Activated B cell treated with CpG ODN at 0.5 μM for 24 hours (primary cell): ENCODE measurements at regions not wholly inside any gene's neighbourhood (a gene's known extent, or its start where the extent isn't known, plus 50 kb on each side); places are given as distances from the start of the nearest gene placed in this dataset.
A peak's percentile ranks its signal among the peaks of the same experiment; 100 is the strongest.

Experiments
- ATAC-seq: fragments of 200-7000 bp; cut with Tn5 transposase; one replicate; pipeline ENCODE4 v1.10.0; 2021; ENCODE audit warnings: low read depth, mild to moderate bottlenecking, moderate library complexity
- CTCF ChIA-PET: fragments of 350-600 bp; sonication (Branson Sonifier 250); formaldehyde crosslinking; loops from one replicate; lab custom pipeline; 2021; ENCODE audit warnings: antibody characterized with exemption; lab: Charles Lee
- POLR2A ChIA-PET: fragments of 350-600 bp; sonication (Branson Sonifier 250); formaldehyde crosslinking; loops from one replicate; lab custom pipeline; 2021; ENCODE audit warnings: antibody characterized with exemption; lab: Charles Lee
- DNase-seq: peaks from one replicate; pipeline ENCODE4 v3.0.0; 2022
- H3K27ac Mint-ChIP-seq: one replicate; pipeline ENCODE4 v1.8.0; 2020; ENCODE audit warnings: mixed read lengths
- H3K27me3 Mint-ChIP-seq: one replicate; pipeline ENCODE4 v1.8.0; 2021; ENCODE audit warnings: mixed read lengths
- H3K36me3 Mint-ChIP-seq: one replicate; pipeline ENCODE4 v1.8.0; 2021; ENCODE audit warnings: low read depth, mixed read lengths
- H3K4me1 Mint-ChIP-seq: one replicate; pipeline ENCODE4 v1.8.0; 2021; ENCODE audit warnings: mixed read lengths
- H3K4me3 Mint-ChIP-seq: one replicate; pipeline ENCODE4 v1.8.0; 2020; ENCODE audit warnings: mild to moderate bottlenecking, mixed read lengths
- H3K9me3 Mint-ChIP-seq: one replicate; pipeline ENCODE4 v1.8.0; 2020; ENCODE audit warnings: mixed read lengths
- CTCF ChIP-seq: fragments of 200-600 bp; IDR thresholded peaks from one replicate; pipeline ENCODE4 v1.8.0; 2022; ENCODE audit warnings: antibody characterized with exemption, mild to moderate bottlenecking
- intact Hi-C: fragments of 100-400 bp; cut with micrococcal nuclease; formaldehyde crosslinking; loops from one replicate; pipeline ENCODE4 v1.15.1; 2024

GRCh38 chr4:78691334-78691754, 84.8 kb upstream of the BMP2K start:
- Mint-ChIP-seq H3K4me3 (peak overlapping the region; percentile 44), H3K27ac (peak overlapping the region; percentile 63), H3K36me3 (no peaks in the 10 kb centered on the region), H3K4me1 (peaks cover 23% of the 10 kb centered on the region), H3K9me3 (no peaks in the 10 kb centered on the region), H3K27me3 (no peaks in the 10 kb centered on the region)
- DNase-seq (no peak), ATAC-seq (peak; percentile 19)
- intact Hi-C loops = loop anchor here (2.0 kb wide), 1 partner anchor 19 kb away; no protein-coding TSS in a partner anchor
- POLR2A ChIA-PET = interaction anchor here (1.2 kb wide), 1 partner anchor 17 kb away, joined by 4 read pairs; no protein-coding TSS in a partner anchor
- no peak for TF ChIP-seq CTCF
- CTCF ChIA-PET = interaction anchor here (0.7 kb wide), 1 partner anchor 87 kb away, joined by 3 read pairs; no protein-coding TSS in a partner anchor

GRCh38 chr4:78691971-78692821, 84.0 kb upstream of the BMP2K start:
- Mint-ChIP-seq H3K4me3 (no peak overlapping the region), H3K4me1 (peaks cover 23% of the 10 kb centered on the region), H3K9me3 (no peaks in the 10 kb centered on the region), H3K27ac (peak overlapping the region; percentile 2), H3K27me3 (no peaks in the 10 kb centered on the region), H3K36me3 (no peaks in the 10 kb centered on the region)
- intact Hi-C loops = loop anchor here (2.0 kb wide), 3 partner anchors 15 to 47 kb away; no protein-coding TSS in a partner anchor
- DNase-seq = no peak
- TF ChIP-seq CTCF = no peak
- ChIA-PET CTCF (no interaction called here), POLR2A (interaction anchor here (0.5 to 1.2 kb wide), 2 partner anchors 58 to 110 kb away, joined by 4 to 7 read pairs; no protein-coding TSS in a partner anchor)
- peak; percentile 98 for ATAC-seq

- Mint-ChIP-seq H3K4me1 (peaks cover 23% of the 10 kb centered on the region), H3K27ac (no peak overlapping the region), H3K4me3 (no peak overlapping the region), H3K9me3 (no peaks in the 10 kb centered on the region), H3K36me3 (no peaks in the 10 kb centered on the region), H3K27me3 (no peaks in the 10 kb centered on the region)
- intact Hi-C loops = loop anchor here (2.0 kb wide), 2 partner anchors 14 to 48 kb away; no protein-coding TSS in a partner anchor
- no peak for DNase-seq
- ATAC-seq = no peak
- TF ChIP-seq CTCF = no peak
- POLR2A ChIA-PET = interaction anchor here (0.5 to 1.2 kb wide), 2 partner anchors 57 to 110 kb away, joined by 4 to 7 read pairs; no protein-coding TSS in a partner anchor
- CTCF ChIA-PET = no interaction called here
Observed at GRCh38 chr4:78692822-78693170, 83.4 kb upstream of the BMP2K start.

- Mint-ChIP-seq H3K27ac (no peak overlapping the region), H3K4me3 (no peak overlapping the region), H3K9me3 (no peaks in the 10 kb centered on the region), H3K36me3 (no peaks in the 10 kb centered on the region), H3K4me1 (peaks cover 23% of the 10 kb centered on the region), H3K27me3 (no peaks in the 10 kb centered on the region)
- ATAC-seq (no peak), DNase-seq (no peak)
- POLR2A ChIA-PET = no interaction called here
- TF ChIP-seq CTCF = no peak
- CTCF ChIA-PET = no interaction called here
- intact Hi-C loops = loop anchor here (2.0 kb wide), 2 partner anchors 13 to 49 kb away; no protein-coding TSS in a partner anchor
Observed at GRCh38 chr4:78693777-78694456, 82.2 kb upstream of the BMP2K start.

- POLR2A ChIA-PET = no interaction called here
- H3K27ac Mint-ChIP-seq = no peak overlapping the region
- DNase-seq = no peak
- no peaks in the 10 kb centered on the region for H3K9me3 Mint-ChIP-seq
- H3K4me3 Mint-ChIP-seq = no peak overlapping the region
- H3K27me3 Mint-ChIP-seq = no peaks in the 10 kb centered on the region
- TF ChIP-seq CTCF = no peak
- no peaks in the 10 kb centered on the region for H3K36me3 Mint-ChIP-seq
- H3K4me1 Mint-ChIP-seq = peaks cover 23% of the 10 kb centered on the region
- intact Hi-C loops = no loop called here
- CTCF ChIA-PET = no interaction called here
- no peak for ATAC-seq
Observed at GRCh38 chr4:78694457-78694787, 81.7 kb upstream of the BMP2K start.
